Lower leg skin (tissue), 3 donors: ENCODE measurements at regions not wholly inside any gene's neighbourhood (a gene's known extent, or its start where the extent isn't known, plus 50 kb on each side); places are given as distances from the start of the nearest gene placed in this dataset.

Source experiments
- POLR2A ChIP-seq, 2 donors: fragments of 450-650 bp; IDR thresholded peaks; one replicate each; pipeline ENCODE4 v1.6.1; 2016 to 2017; ENCODE audit warnings: antibody characterized with exemption in 2 of 2, mild to moderate bottlenecking in 1 of 2, moderate library complexity in 1 of 2
- TF ChIP-seq, protein P1 (sequence below), 3 donors: fragments of 450-650 bp; IDR thresholded peaks; one replicate each; pipeline ENCODE4 v1.5.1; 2016; ENCODE audit warnings: antibody characterized with exemption in 3 of 3, mild to moderate bottlenecking in 3 of 3, moderate library complexity in 2 of 3

DNA sequence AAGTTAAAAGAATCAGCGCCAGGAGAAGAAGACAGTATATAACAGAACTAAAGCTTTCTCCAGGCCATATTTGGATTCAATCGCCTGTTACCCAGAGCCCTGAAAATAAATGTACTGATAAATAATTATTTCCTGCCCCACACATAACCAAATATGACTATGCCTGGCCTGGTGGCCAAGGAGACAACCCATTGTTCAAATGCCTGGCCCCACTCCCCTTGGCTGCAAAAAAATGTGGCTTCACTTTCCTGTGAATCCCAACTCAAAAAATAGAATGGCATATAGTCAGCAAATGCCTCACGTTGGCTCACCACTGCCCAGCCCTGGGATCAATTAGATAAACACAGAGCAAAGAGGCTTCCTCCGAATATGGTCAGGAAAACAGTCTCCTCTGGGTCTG lies 472.1 kb downstream of the BCL11B start:
- TF ChIP-seq POLR2A (IDR thresholded peaks at IDR 0.05), result no peak
- TF ChIP-seq, protein P1, sequence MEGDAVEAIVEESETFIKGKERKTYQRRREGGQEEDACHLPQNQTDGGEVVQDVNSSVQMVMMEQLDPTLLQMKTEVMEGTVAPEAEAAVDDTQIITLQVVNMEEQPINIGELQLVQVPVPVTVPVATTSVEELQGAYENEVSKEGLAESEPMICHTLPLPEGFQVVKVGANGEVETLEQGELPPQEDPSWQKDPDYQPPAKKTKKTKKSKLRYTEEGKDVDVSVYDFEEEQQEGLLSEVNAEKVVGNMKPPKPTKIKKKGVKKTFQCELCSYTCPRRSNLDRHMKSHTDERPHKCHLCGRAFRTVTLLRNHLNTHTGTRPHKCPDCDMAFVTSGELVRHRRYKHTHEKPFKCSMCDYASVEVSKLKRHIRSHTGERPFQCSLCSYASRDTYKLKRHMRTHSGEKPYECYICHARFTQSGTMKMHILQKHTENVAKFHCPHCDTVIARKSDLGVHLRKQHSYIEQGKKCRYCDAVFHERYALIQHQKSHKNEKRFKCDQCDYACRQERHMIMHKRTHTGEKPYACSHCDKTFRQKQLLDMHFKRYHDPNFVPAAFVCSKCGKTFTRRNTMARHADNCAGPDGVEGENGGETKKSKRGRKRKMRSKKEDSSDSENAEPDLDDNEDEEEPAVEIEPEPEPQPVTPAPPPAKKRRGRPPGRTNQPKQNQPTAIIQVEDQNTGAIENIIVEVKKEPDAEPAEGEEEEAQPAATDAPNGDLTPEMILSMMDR (IDR thresholded peaks at IDR 0.05), result no peak
